ENCODE measurements at regions not wholly inside any gene's neighbourhood (a gene's known extent, or its start where the extent isn't known, plus 50 kb on each side); places are given as distances from the start of the nearest gene placed in this dataset.

DNA sequence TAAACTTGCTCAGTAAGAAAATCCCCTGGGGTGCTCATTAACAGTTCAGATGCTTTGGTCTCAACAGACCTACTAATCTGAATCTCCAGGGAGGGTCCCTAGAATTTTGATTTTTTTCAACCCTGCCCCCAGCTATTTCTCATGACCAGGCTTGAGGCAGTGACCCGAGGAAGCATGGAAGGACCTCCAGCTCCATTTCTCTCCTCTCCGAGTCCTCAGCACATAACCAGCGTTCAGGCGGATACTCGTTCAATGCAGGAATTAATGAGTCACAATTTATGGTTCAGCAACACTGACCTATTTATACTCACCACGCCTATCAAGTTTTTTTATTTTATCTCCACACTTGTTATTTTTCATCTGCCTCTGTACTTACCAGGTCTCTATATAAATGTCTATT is 369.2 kb upstream of the CDH4 start:
- CTCF ChIA-PET: no interaction called here
- Histone ChIP-seq H3K27me3 (ENCODE audit: control insufficient read depth, insufficient read depth, low read length) (no peaks in the 10 kb centered on the region), H3K9me3 (ENCODE audit: control insufficient read depth, insufficient read depth, low read length) (no peaks in the 10 kb centered on the region), H3K4me3 (ENCODE audit: low read depth, low read length) (no peak overlapping the region), H3K27ac (ENCODE audit: low read depth, low read length) (no peak overlapping the region)
- TF ChIP-seq CTCF (IDR thresholded peaks at IDR 0.05; ENCODE audit: low read depth, low read length): no peak
- POLR2A ChIA-PET: no interaction called here
- DNase-seq (ENCODE audit: low read depth, low spot score): no peak

DNA sequence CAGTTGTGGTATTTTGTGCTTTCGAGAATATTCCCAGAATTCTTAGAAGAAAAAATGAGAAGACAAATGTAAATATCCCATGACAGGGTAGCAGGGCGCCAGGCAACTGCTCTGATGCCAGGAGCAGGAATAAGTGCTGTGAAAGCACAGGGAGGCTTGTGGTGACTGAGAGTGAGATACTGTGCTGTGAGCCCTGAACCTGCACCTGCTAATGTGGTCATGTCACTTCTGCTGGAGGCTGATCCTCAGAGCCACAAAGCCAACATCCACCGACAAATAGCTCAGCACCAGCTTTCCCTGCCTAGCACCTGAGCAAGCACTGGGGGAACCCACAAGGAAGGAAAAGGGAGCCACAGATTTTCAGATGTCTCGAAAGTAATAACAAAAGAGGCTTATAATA is 368.6 kb upstream of the CDH4 start:
- Histone ChIP-seq H3K4me3 (ENCODE audit: low read depth, low read length) (no peak overlapping the region), H3K9me3 (ENCODE audit: control insufficient read depth, insufficient read depth, low read length) (no peaks in the 10 kb centered on the region), H3K27me3 (ENCODE audit: control insufficient read depth, insufficient read depth, low read length) (no peaks in the 10 kb centered on the region), H3K27ac (ENCODE audit: low read depth, low read length) (no peak overlapping the region)
- POLR2A ChIA-PET: no interaction called here
- CTCF ChIA-PET: no interaction called here
- DNase-seq (ENCODE audit: low read depth, low spot score): no peak
- no peak for TF ChIP-seq CTCF (IDR thresholded peaks at IDR 0.05; ENCODE audit: low read depth, low read length)

DNA sequence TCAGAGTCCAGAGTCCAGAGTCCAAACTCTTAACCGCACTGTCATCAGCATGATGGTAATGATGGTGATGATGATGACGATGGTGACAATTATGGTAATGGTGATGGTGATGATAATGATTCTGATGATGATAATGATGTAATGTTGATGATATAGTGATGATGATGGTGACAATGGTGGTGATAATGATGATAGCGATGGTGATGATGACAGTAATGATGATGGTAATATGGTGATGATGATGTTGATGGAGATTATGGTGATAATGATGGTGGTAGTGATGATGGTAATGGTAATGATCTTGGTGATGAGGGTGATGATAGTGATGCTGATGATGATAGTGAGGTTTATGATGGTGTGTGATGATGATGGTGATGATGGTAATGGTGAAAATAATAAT is 367.8 kb upstream of the CDH4 start:
- no peak for DNase-seq (ENCODE audit: low read depth, low spot score)
- H3K27ac ChIP-seq (ENCODE audit: low read depth, low read length): no peak overlapping the region
- H3K27me3 ChIP-seq (ENCODE audit: control insufficient read depth, insufficient read depth, low read length): no peaks in the 10 kb centered on the region
- no peak overlapping the region for H3K4me3 ChIP-seq (ENCODE audit: low read depth, low read length)
- no peak for TF ChIP-seq CTCF (IDR thresholded peaks at IDR 0.05; ENCODE audit: low read depth, low read length)
- no peaks in the 10 kb centered on the region for H3K9me3 ChIP-seq (ENCODE audit: control insufficient read depth, insufficient read depth, low read length)
- POLR2A ChIA-PET: no interaction called here
- CTCF ChIA-PET: no interaction called here

DNA sequence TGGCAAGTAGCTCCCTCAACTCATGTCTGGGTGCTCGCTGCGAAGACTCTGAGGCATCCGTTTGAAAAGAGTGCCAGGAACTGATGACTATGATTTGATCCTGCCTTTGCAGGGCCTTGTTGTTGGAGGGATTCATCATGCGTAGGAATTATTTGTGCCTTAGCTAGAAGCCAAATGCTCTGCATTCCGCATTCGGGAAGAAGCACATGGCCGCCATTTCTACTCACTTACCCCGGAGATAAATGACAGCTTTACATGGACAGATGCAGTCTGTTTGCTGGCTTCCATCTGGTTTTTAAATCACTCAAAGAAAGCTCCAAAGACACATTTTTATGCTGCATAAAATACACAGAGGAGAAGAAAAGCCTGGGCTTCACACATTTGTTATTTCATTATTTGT is 363.3 kb upstream of the CDH4 start:
- TF ChIP-seq CTCF (IDR thresholded peaks at IDR 0.05; ENCODE audit: low read depth, low read length): no peak
- POLR2A ChIA-PET: no interaction called here
- H3K4me3 ChIP-seq (ENCODE audit: low read depth, low read length): no peak overlapping the region
- H3K9me3 ChIP-seq (ENCODE audit: control insufficient read depth, insufficient read depth, low read length): no peaks in the 10 kb centered on the region
- H3K27ac ChIP-seq (ENCODE audit: low read depth, low read length): no peak overlapping the region
- no peak for DNase-seq (ENCODE audit: low read depth, low spot score)
- no peaks in the 10 kb centered on the region for H3K27me3 ChIP-seq (ENCODE audit: control insufficient read depth, insufficient read depth, low read length)
- CTCF ChIA-PET: no interaction called here

- ChIA-PET CTCF (interaction anchor here (0.6 kb wide), 1 partner anchor 291 kb away, joined by 3 read pairs; no protein-coding TSS in a partner anchor), POLR2A (no interaction called here)
- Histone ChIP-seq H3K27me3 (ENCODE audit: control insufficient read depth, insufficient read depth, low read length) (no peaks in the 10 kb centered on the region), H3K4me3 (ENCODE audit: low read depth, low read length) (no peak overlapping the region), H3K9me3 (ENCODE audit: control insufficient read depth, insufficient read depth, low read length) (no peaks in the 10 kb centered on the region), H3K27ac (ENCODE audit: low read depth, low read length) (no peak overlapping the region)
- no peak for TF ChIP-seq CTCF (IDR thresholded peaks at IDR 0.05; ENCODE audit: low read depth, low read length)
- no peak for DNase-seq (ENCODE audit: low read depth, low spot score)
Measured at GRCh38 chr20:60892095-60892813, 359.8 kb upstream of the CDH4 start.

All from AG04450 (cell line).